Type B pancreatic cell (in vitro differentiated cells): ENCODE measurements at regions not wholly inside any gene's neighbourhood (a gene's known extent, or its start where the extent isn't known, plus 50 kb on each side); places are given as distances from the start of the nearest gene placed in this dataset.

Experiments
- DNase-seq: peaks from one replicate; pipeline ENCODE4 v3.0.0; 2021; ENCODE audit warnings: mixed read lengths; ENCODE audit not compliant: unreplicated experiment; ENCODE audit errors: extremely low spot score
- H3K27ac Mint-ChIP-seq: 2 replicates; pipeline ENCODE4 v1.8.0; 2021; ENCODE audit warnings: mild to moderate bottlenecking, mixed read lengths
- H3K27me3 Mint-ChIP-seq: 2 replicates; pipeline ENCODE4 v1.8.0; 2021; ENCODE audit warnings: mixed read lengths
- H3K36me3 Mint-ChIP-seq: 2 replicates; pipeline ENCODE4 v1.8.0; 2021; ENCODE audit warnings: mixed read lengths
- H3K4me1 Mint-ChIP-seq: one replicate; pipeline ENCODE4 v1.8.0; 2021; ENCODE audit warnings: mixed read lengths; ENCODE audit not compliant: unreplicated experiment
- H3K4me3 Mint-ChIP-seq: 2 replicates; pipeline ENCODE4 v1.8.0; 2021; ENCODE audit warnings: mild to moderate bottlenecking, mixed read lengths
- H3K9me3 Mint-ChIP-seq: 2 replicates; pipeline ENCODE4 v1.8.0; 2021; ENCODE audit warnings: mixed read lengths
- TF ChIP-seq, protein P1 (sequence below): fragments of 200-600 bp; sonication (generic); conservative IDR thresholded peaks from 2 replicates; pipeline ENCODE4 v1.5.0; 2021; ENCODE audit warnings: antibody characterized with exemption, mild to moderate bottlenecking

DNA sequence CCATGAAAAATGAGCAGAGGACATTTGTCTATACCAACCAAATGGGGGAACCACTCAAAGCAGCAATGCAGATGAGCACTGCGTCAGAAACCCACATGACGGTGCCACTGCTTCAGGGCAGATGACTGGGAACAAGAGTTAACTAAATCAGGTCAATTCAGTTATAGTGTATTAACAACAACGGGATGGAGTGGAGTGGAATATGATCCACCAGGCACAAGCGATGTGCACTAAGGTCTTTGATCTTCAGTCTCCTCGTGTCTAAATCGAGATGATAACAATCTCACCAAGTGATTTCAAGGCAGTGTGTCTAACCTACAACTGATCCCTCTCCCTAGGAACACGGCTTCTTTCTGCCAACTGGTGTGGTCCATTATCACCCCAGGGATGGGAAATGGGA is 269.0 kb downstream of the RAD51AP2 start:
- no peak overlapping the region for H3K27ac Mint-ChIP-seq
- H3K4me3 Mint-ChIP-seq, result no peak overlapping the region
- TF ChIP-seq, protein P1, sequence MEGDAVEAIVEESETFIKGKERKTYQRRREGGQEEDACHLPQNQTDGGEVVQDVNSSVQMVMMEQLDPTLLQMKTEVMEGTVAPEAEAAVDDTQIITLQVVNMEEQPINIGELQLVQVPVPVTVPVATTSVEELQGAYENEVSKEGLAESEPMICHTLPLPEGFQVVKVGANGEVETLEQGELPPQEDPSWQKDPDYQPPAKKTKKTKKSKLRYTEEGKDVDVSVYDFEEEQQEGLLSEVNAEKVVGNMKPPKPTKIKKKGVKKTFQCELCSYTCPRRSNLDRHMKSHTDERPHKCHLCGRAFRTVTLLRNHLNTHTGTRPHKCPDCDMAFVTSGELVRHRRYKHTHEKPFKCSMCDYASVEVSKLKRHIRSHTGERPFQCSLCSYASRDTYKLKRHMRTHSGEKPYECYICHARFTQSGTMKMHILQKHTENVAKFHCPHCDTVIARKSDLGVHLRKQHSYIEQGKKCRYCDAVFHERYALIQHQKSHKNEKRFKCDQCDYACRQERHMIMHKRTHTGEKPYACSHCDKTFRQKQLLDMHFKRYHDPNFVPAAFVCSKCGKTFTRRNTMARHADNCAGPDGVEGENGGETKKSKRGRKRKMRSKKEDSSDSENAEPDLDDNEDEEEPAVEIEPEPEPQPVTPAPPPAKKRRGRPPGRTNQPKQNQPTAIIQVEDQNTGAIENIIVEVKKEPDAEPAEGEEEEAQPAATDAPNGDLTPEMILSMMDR, result no peak
- no peak for DNase-seq
- no peaks in the 10 kb centered on the region for H3K36me3 Mint-ChIP-seq
- no peaks in the 10 kb centered on the region for H3K9me3 Mint-ChIP-seq
- no peaks in the 10 kb centered on the region for H3K4me1 Mint-ChIP-seq
- no peaks in the 10 kb centered on the region for H3K27me3 Mint-ChIP-seq

DNA sequence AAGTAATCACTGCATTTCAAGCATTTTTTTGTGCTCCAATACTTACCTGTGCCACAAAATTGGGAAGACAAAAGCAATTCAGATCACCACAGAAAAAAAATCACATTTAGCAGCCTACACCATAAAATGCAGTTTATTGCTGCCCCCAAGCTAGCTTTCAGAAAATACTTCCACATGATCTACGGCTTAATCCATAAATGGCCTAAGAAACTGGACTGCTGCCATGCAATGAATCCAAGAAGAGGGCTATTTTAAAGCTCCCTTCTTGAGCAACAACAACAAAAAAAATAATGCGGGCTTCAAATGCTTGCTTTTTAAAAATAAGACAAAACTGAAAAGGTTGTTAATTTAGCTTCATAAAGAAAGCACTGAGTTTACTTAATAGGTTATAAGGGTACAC is 272.3 kb downstream of the RAD51AP2 start:
- TF ChIP-seq, protein P1, result no peak
- no peak overlapping the region for H3K27ac Mint-ChIP-seq
- no peaks in the 10 kb centered on the region for H3K4me1 Mint-ChIP-seq
- H3K4me3 Mint-ChIP-seq, result no peak overlapping the region
- H3K27me3 Mint-ChIP-seq, result no peaks in the 10 kb centered on the region
- DNase-seq, result no peak
- H3K9me3 Mint-ChIP-seq, result no peaks in the 10 kb centered on the region
- no peaks in the 10 kb centered on the region for H3K36me3 Mint-ChIP-seq

- DNase-seq, result no peak
- H3K4me3 Mint-ChIP-seq, result no peak overlapping the region
- H3K4me1 Mint-ChIP-seq, result no peaks in the 10 kb centered on the region
- H3K9me3 Mint-ChIP-seq, result no peaks in the 10 kb centered on the region
- TF ChIP-seq, protein P1, result no peak
- H3K36me3 Mint-ChIP-seq, result no peaks in the 10 kb centered on the region
- no peak overlapping the region for H3K27ac Mint-ChIP-seq
- no peaks in the 10 kb centered on the region for H3K27me3 Mint-ChIP-seq
Observed at GRCh38 chr2:17242813-17243485, 275.3 kb downstream of the RAD51AP2 start.

DNA sequence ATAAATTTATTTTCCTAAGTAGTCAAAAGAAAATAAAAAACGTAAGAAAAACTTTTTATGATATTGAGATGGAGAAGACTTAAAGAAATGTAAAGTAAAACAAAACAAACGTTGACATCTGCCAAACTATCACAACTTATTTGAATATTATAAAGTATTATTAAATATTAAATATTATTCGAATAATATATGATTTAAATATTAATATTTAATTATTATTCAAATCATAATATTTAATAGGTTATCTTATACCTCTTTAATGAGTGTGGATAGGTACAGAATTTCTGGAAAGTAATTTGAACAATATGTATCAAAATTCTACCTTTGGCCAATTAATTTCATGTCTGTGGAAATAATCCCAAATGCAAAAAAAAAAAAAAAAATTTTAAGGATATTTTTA is 278.7 kb downstream of the RAD51AP2 start:
- TF ChIP-seq, protein P1, result no peak
- H3K4me1 Mint-ChIP-seq, result no peaks in the 10 kb centered on the region
- DNase-seq, result no peak
- H3K27ac Mint-ChIP-seq, result no peak overlapping the region
- no peak overlapping the region for H3K4me3 Mint-ChIP-seq
- H3K27me3 Mint-ChIP-seq, result no peaks in the 10 kb centered on the region
- H3K36me3 Mint-ChIP-seq, result no peaks in the 10 kb centered on the region
- H3K9me3 Mint-ChIP-seq, result no peaks in the 10 kb centered on the region

- no peaks in the 10 kb centered on the region for H3K27me3 Mint-ChIP-seq
- H3K4me1 Mint-ChIP-seq, result peaks cover 4% of the 10 kb centered on the region
- H3K9me3 Mint-ChIP-seq, result no peaks in the 10 kb centered on the region
- TF ChIP-seq, protein P1, result no peak
- H3K4me3 Mint-ChIP-seq, result no peak overlapping the region
- no peak overlapping the region for H3K27ac Mint-ChIP-seq
- no peak for DNase-seq
- H3K36me3 Mint-ChIP-seq, result no peaks in the 10 kb centered on the region
Observed at GRCh38 chr2:17235167-17235566, 283.1 kb downstream of the RAD51AP2 start.
